ENCODE measurements at regions not wholly inside any gene's neighbourhood (a gene's known extent, or its start where the extent isn't known, plus 50 kb on each side); places are given as distances from the start of the nearest gene placed in this dataset.
A peak's percentile ranks its signal among the peaks of the same experiment; 100 is the strongest.
"Not testable (repeated sequence)": the region's sequence is repeated elsewhere in the genome, so short reads cannot be mapped to it uniquely, and the experiment has no call there.

GRCh38 chrY:10627116-10627515 is 1099.4 kb downstream of the TSPY10 start:
- peak; percentile 38 to 57 for DNase-seq

GRCh38 chrY:10648813-10649212 is 1121.1 kb downstream of the TSPY10 start:
- not testable (repeated sequence) for DNase-seq

- not testable (repeated sequence) for DNase-seq
Observed at GRCh38 chrY:10657120-10657519, 1129.4 kb downstream of the TSPY10 start.

GRCh38 chrY:10666785-10667184 is 1139.1 kb downstream of the TSPY10 start:
- DNase-seq = no peak

GRCh38 chrY:10686414-10686813 is 1158.7 kb downstream of the TSPY10 start:
- no peak for DNase-seq

Measured in inflammatory macrophage treated with lipopolysaccharide for 1 hour (primary cell).